Smooth muscle cell (in vitro differentiated cells): ENCODE measurements at regions not wholly inside any gene's neighbourhood (a gene's known extent, or its start where the extent isn't known, plus 50 kb on each side); places are given as distances from the start of the nearest gene placed in this dataset.

Experiments
- DNase-seq: peaks from one replicate; lab custom pipeline; 2025; ENCODE audit not compliant: unreplicated experiment; lab: John Stamatoyannopoulos, UW
- H2AFZ ChIP-seq: fragments of 200-600 bp; sonication (generic); 2 replicates; pipeline ENCODE4 v1.6.0; 2016; ENCODE audit warnings: antibody characterized with exemption, low read depth, mild to moderate bottlenecking
- H3F3A ChIP-seq: fragments of 200-600 bp; sonication (generic); 2 replicates; pipeline ENCODE4 v1.6.0; 2017; ENCODE audit warnings: antibody characterized with exemption, low read depth
- H3K27ac ChIP-seq: fragments of 200-600 bp; sonication (generic); 2 replicates; pipeline ENCODE4 v1.5.1; 2016; ENCODE audit warnings: low read depth, mild to moderate bottlenecking
- H3K27me3 ChIP-seq: fragments of 200-600 bp; sonication (generic); 2 replicates; pipeline ENCODE4 v1.6.1; 2016; ENCODE audit warnings: low read depth, mild to moderate bottlenecking
- H3K36me3 ChIP-seq: fragments of 200-600 bp; sonication (generic); 2 replicates; pipeline ENCODE4 v1.5.1; 2016; ENCODE audit warnings: low read depth
- H3K4me1 ChIP-seq: fragments of 200-600 bp; sonication (generic); 2 replicates; pipeline ENCODE4 v1.5.1; 2016; ENCODE audit warnings: low read depth
- H3K4me2 ChIP-seq: fragments of 200-600 bp; sonication (generic); 2 replicates; pipeline ENCODE4 v1.6.0; 2016; ENCODE audit warnings: mild to moderate bottlenecking
- H3K4me3 ChIP-seq: fragments of 200-600 bp; sonication (generic); 2 replicates; pipeline ENCODE4 v1.5.1; 2016; ENCODE audit warnings: mild to moderate bottlenecking
- H3K79me2 ChIP-seq: fragments of 200-600 bp; sonication (generic); 2 replicates; pipeline ENCODE4 v1.6.0; 2016; ENCODE audit warnings: low read depth, mild to moderate bottlenecking
- H3K9ac ChIP-seq: fragments of 200-600 bp; sonication (generic); 2 replicates; pipeline ENCODE4 v1.6.0; 2016; ENCODE audit warnings: low read depth
- H3K9me3 ChIP-seq: fragments of 200-600 bp; sonication (generic); replicated peaks from 2 replicates; pipeline ENCODE4 v1.5.1; 2016; ENCODE audit warnings: low read depth
- H4K20me1 ChIP-seq: fragments of 200-600 bp; sonication (generic); 2 replicates; pipeline ENCODE4 v1.6.0; 2016; ENCODE audit warnings: low read depth
- WGBS: methylation state at CpG from one replicate; pipeline ENCODE4 v1.1.7; 2016; ENCODE audit warnings: low lambda C conversion rate; 5-methylcytosine and 5-hydroxymethylcytosine counted together
- TF ChIP-seq, protein P1 (sequence below): fragments of 200-600 bp; sonication (generic); IDR thresholded peaks from 2 replicates; pipeline ENCODE4 v1.5.1; 2017; ENCODE audit warnings: borderline replicate concordance, mild to moderate bottlenecking, antibody characterized with exemption; ENCODE audit not compliant: insufficient read depth, poor library complexity, severe bottlenecking

DNA sequence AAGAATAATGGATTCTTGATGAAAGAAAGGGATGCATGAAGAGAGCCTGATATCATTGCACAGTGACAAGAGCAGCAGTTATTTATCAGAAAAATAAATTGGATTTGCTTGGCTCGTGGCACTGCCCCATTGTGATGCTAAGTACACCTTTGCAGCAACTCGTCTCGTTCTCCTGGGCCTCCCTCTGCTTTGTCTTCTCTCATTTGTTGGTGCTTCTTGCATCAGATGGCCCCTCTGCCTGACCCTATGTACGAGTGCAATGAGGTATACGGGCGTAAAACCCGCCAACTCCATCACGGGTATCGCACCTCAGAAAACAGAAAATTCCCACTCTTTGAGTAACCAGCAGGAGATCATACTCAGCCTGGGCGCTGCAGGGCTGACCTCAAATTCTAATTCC, 107.2 kb upstream of the C10orf90 start:
- Histone ChIP-seq H3K27me3 (no peaks in the 10 kb centered on the region), H2AFZ (no peak overlapping the region), H3K4me1 (peaks cover 8% of the 10 kb centered on the region), H3K27ac (no peak overlapping the region), H4K20me1 (no peaks in the 10 kb centered on the region), H3K9ac (no peak overlapping the region), H3K4me3 (no peak overlapping the region), H3K9me3 (no peaks in the 10 kb centered on the region), H3K4me2 (no peak overlapping the region), H3K36me3 (no peaks in the 10 kb centered on the region), H3F3A (no peaks in the 10 kb centered on the region), H3K79me2 (no peaks in the 10 kb centered on the region)
- DNase-seq = no peak
- TF ChIP-seq, protein P1, sequence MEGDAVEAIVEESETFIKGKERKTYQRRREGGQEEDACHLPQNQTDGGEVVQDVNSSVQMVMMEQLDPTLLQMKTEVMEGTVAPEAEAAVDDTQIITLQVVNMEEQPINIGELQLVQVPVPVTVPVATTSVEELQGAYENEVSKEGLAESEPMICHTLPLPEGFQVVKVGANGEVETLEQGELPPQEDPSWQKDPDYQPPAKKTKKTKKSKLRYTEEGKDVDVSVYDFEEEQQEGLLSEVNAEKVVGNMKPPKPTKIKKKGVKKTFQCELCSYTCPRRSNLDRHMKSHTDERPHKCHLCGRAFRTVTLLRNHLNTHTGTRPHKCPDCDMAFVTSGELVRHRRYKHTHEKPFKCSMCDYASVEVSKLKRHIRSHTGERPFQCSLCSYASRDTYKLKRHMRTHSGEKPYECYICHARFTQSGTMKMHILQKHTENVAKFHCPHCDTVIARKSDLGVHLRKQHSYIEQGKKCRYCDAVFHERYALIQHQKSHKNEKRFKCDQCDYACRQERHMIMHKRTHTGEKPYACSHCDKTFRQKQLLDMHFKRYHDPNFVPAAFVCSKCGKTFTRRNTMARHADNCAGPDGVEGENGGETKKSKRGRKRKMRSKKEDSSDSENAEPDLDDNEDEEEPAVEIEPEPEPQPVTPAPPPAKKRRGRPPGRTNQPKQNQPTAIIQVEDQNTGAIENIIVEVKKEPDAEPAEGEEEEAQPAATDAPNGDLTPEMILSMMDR = no peak
- WGBS = 85% methylated on average over 10 of the region's 10 CpGs

DNA sequence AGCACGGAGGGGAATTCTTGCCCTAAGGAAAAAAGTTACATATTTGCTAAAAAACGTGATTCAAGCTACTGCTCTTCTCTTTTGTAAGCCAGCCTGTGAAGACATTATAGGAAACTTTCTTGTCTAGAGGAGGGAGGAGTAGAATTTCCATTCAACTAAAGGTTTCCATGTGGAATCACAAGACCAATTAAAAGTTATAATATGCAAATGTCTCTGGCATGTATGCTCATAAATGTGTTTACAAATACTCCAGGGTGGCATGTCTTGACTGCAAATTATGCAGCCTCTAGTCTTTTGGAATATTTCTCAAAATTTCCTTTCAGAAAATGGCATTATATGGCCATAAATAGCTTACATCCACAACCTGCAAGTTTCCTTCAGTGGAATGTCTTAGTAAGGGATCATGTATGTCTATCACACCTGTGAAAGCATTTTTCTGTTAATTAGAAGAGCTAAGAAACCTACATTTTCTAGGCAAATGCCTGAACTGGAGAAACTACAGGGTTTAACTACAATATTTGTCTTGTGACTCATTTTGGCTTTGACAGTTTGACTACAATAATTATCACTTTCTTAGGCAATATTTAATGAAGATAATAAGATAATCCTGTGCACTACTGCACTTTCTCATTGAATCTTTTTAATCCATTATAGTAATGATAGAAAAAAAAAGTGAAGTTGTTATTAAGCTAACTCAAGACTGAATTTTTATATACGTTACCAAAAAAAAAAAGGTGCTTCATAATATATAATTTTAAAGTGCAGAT, 111.1 kb upstream of the C10orf90 start:
- Histone ChIP-seq H3K4me3 (no peak overlapping the region), H3K9ac (no peak overlapping the region), H3K27ac (peak overlapping the region; percentile 5), H3K79me2 (no peaks in the 10 kb centered on the region), H3F3A (no peaks in the 10 kb centered on the region), H2AFZ (no peak overlapping the region), H4K20me1 (no peaks in the 10 kb centered on the region), H3K4me2 (peak overlapping the region; percentile 26), H3K9me3 (no peaks in the 10 kb centered on the region), H3K4me1 (peaks cover 8% of the 10 kb centered on the region), H3K27me3 (no peaks in the 10 kb centered on the region), H3K36me3 (no peaks in the 10 kb centered on the region)
- no peak for DNase-seq
- TF ChIP-seq, protein P1 = no peak
- WGBS = 45% methylated on average over 3 of the region's 3 CpGs

DNA sequence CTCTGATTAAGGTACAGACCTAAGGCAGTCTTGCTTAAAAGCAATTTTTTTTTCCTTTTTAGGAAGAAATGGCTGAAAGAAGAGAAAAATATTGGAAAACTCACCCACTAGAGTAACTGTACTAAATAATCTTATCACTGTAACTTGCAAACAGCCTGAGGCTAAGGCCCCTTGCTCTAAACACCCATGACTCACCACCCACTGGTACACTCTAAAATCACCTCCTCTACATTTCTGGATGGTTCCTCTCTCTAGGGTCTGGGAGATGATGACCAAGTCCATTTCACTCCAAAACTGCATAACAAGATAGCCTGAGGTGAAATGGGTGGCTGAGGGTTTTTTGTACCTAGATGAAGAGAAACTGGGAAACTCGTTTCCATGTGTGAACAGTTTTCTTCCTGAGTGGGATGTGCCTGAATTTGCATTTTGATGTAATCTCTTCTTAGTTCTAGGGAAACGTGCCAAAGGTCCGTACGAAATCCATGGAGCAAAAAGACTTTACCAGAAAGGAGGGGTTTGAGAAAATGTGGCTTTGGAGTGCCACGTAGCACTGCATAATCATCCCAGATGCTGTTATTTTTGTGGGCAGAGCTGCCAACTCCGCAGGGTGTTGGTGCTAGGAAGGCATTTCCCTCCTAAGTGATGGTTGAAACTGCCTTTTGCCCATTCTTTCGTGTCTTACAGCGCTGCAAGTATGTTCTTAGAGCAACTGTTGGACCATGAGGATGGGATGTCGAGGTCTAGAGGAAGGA, 113.5 kb upstream of the C10orf90 start:
- H3K27ac ChIP-seq = no peak overlapping the region
- no peaks in the 10 kb centered on the region for H3K27me3 ChIP-seq
- TF ChIP-seq, protein P1 = no peak
- H3K4me2 ChIP-seq = no peak overlapping the region
- peaks cover 5% of the 10 kb centered on the region for H3K4me1 ChIP-seq
- H3F3A ChIP-seq = no peaks in the 10 kb centered on the region
- no peak overlapping the region for H2AFZ ChIP-seq
- WGBS = 61% methylated on average over 9 of the region's 9 CpGs
- no peaks in the 10 kb centered on the region for H3K79me2 ChIP-seq
- no peaks in the 10 kb centered on the region for H4K20me1 ChIP-seq
- no peaks in the 10 kb centered on the region for H3K9me3 ChIP-seq
- no peaks in the 10 kb centered on the region for H3K36me3 ChIP-seq
- H3K4me3 ChIP-seq = no peak overlapping the region
- no peak overlapping the region for H3K9ac ChIP-seq
- no peak for DNase-seq

DNA sequence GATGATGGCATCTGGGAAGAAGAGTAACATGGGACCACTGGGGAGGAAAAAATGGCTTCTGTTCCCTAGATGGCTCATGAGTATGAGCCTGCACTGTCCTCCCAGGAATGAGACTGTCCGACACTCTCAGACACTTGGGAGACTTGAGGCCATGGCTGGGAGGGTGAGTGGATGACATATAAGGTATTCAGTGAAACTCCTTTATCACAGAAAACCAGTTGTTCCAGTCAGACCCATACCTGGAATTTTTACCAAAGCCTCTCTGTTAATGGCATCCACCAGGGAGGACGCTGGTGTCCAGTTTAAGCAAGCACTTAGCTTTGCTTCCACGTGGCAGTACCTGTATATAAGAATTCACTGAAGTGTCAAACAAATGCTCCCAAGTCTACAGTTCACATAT, 116.7 kb upstream of the C10orf90 start:
- Histone ChIP-seq H3K79me2 (no peaks in the 10 kb centered on the region), H3K4me3 (no peak overlapping the region), H3K9ac (no peak overlapping the region), H2AFZ (no peak overlapping the region), H3K27ac (no peak overlapping the region), H3K9me3 (peaks cover under 1% of the 10 kb centered on the region), H3K4me2 (no peak overlapping the region), H3K36me3 (no peaks in the 10 kb centered on the region), H3K4me1 (peaks cover 5% of the 10 kb centered on the region), H3F3A (no peaks in the 10 kb centered on the region), H3K27me3 (no peaks in the 10 kb centered on the region), H4K20me1 (no peaks in the 10 kb centered on the region)
- WGBS = 73% methylated on average over 3 of the region's 3 CpGs
- TF ChIP-seq, protein P1 = no peak
- no peak for DNase-seq
